GM12873 (cell line): ENCODE measurements at regions not wholly inside any gene's neighbourhood (a gene's known extent, or its start where the extent isn't known, plus 50 kb on each side); places are given as distances from the start of the nearest gene placed in this dataset.

Experiments
- CTCF ChIP-seq: IDR thresholded peaks from 2 replicates; pipeline ENCODE4 v1.5.1; 2012; ENCODE audit warnings: low read depth, mild to moderate bottlenecking, moderate library complexity, low read length, control low read depth; ENCODE audit not compliant: insufficient read depth; ENCODE audit errors: missing control alignments

GRCh38 chr7:119623427-119623826 is 649.5 kb upstream of the KCND2 start:
- TF ChIP-seq CTCF, result no peak

GRCh38 chr7:119630406-119630969 is 642.5 kb upstream of the KCND2 start:
- TF ChIP-seq CTCF, result no peak

GRCh38 chr7:119640326-119640725 is 632.6 kb upstream of the KCND2 start:
- TF ChIP-seq CTCF, result no peak

DNA sequence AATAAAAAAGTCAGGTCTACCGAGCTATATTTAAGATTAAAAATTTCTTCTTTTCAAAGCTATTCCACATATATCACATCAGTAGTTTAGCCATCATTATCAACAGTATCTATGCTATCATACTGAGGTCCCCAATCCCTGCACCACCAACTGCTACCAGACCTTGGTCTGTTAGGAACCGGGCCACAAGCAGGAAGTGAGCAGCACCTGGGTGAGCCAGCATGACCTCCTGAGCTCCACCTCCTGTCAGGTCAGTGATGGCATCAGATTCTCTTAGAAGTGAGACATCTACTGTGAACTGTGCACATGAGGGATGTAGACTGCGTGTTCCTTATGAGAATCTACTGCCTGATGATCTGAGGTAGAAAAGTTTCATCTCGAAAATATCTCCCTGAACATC is 632.1 kb upstream of the KCND2 start:
- no peak for TF ChIP-seq CTCF

DNA sequence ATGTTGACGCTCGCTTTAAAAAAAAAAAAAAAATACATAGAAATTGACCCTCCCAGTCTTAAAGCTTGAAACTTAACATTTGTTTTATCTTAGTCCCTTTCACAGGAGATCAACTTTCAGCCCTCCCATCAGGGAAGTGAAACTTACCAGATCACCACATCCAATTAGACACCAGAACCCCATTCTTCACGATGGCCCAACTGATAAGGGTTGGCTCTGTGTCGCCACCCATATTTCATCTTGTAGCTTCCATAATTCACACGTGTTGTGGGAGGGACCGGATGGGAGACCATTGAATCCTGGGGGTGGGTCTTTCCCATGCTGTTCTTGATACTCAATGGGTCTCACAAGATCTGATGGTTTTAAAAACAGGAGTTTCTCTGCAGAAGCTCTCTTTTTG is 629.4 kb upstream of the KCND2 start:
- no peak for TF ChIP-seq CTCF

DNA sequence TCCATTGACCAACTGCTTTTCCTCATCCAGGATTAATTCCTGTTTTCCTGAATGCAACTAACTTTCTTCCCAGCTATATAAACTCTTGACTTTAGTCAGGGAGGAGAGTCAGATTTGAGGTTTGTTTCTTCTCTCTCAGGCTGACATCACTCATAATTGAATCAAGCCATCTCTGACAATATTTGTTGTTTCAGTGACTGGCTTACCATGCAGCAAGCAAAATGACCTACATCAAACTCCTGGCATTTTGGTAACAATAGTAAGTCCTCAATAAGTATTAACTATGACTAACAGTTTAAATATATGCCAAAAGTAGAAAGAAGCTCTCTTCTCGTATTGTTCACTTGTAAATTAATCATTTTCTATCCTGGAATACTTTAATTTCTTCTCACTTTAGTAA is 625.7 kb upstream of the KCND2 start:
- no peak for TF ChIP-seq CTCF

DNA sequence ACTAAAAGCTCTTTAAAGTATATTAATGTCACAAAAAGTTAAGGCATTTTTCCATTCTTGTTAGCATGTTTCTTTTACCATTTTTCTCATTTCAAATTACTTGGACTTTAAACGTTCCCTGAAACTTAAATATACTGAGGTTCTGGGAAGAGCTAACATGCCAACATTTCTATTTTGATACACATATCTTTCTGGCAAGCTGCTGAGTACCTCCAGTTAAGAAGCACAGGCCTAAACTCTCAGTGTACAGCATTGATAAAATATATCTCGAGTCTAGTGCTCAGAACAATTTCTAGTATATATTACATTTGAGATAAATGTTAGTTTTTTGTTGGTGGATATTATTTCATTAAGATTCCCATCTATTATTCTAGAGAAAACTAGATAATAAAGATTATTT is 612.9 kb upstream of the KCND2 start:
- TF ChIP-seq CTCF, result no peak
